Eye (tissue), 1 donor: ENCODE measurements at regions not wholly inside any gene's neighbourhood (a gene's known extent, or its start where the extent isn't known, plus 50 kb on each side); places are given as distances from the start of the nearest gene placed in this dataset.

Source experiments
- DNase-seq: peaks from one replicate; pipeline ENCODE4 v3.0.0-alpha.2; 2015

DNA sequence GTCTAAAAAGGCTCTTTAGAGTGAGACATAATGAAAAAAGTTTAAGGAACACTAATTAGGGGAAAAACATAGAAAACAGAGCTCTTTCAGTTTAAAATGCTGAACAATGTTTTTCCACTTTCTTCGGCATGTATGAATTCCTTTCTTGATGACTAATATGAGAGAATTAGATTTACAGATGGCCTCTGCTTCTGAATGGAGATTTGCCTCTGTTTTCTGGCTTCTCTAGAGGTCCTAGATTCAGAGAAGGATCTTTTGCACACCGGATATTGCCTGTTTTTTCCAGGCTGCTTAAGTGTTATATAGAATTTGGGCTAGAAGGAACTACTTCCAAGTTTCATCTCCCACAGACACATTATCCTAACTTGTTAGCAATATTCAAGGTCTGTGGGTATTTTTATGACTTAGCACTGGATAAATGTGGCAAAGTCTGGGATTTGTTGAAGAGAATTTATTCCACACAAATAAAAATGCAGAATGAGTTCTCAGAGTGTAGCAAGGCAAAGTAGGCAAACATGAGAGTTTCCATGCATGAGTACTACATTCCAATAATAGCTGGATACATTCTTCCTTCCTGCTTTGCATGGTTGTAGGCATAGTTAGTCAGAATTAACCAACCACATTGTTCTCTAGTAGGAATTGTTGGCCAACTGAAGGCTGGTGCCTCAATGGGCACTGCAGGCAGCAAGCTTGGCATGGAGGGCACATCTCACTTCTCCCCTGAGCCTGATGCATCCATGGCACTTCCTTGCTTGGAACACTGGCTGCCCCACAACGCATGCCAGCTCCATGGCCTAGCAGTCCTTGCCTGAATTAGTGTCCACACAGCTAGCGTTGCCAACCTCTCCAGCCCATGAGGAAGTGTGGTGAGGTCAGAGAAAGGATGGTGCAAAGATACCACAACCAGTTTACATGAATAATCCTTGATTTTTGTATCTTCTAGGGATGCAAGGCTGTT, 224.2 kb downstream of the CLIC5 start:
- DNase-seq, result no peak

DNA sequence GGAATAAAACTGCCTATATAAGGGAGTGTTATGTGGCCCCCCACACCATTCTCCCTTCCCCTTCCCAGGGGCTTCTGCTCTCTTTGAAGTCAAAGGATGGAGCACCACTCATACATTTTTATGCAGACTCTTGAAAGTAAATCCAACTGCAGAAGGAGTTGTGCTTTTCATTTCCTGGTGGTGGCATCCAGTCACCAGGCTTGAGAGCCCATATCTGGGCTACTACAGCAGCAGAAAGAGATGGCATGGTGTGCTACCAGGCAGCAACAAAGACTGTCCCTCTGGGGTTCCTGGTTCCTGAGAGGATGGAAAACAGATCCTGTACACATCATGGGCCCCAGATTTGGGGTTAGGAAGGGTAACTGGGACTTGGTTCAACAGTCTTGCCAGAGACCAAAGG, 226.4 kb downstream of the CLIC5 start:
- DNase-seq, result no peak

DNA sequence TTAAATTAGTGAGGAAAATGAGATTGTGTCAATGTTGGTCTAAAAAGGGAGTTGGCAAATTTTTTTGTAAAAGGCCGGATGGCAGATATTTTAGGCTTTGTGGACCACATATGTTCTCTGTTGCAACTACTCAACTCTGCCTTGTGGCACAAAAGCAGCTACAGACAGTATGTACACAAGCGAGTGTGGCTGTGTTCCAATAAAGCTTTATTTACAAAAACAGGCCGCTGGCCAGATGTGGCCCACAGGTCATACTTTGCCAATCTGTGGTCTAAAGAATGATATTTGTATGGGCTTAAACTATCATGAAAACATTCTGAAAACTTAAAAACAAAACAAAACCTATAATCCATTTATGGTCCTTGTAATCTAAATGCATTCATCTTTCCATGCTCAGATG, 228.3 kb downstream of the CLIC5 start:
- no peak for DNase-seq

DNA sequence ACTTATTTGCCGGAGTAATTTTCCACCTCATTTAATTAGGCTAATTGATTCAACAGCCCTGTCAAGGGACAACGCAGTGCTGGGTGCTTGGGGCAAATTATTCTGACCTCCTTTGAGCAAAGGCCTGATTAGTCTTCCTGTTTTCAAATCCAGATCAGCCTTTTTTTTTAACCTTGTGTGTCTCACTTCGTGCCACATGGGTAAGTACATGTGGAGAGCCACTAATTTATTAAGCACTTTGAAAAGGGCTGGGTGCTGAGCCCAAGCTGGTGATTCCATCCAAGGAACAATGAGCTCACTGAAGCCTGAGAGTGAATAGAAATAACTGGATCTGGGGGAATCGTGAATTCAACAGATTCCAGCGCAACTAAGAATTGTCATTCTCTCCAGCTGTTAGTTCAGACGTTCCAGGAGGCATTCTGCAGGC, 229.3 kb downstream of the CLIC5 start:
- peak; percentile 82 for DNase-seq

DNA sequence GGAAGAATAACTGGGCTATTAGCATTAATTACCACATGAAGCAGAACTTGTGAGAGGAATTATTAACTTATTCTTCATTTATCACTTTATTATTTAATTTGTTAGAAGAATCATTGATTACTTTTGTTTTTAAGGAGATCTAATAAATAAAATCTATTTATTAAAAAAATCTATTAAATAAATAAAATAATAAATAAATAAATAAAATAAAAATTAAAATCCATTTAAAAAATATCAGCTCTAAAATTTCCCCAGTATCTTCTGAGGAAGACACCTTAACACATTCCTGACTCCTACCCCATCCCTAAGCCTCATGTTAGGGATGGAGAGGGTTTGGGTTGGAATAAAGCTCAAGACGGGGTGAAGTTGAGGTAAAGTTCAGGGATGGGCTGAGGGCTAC, 231.4 kb downstream of the CLIC5 start:
- no peak for DNase-seq

DNA sequence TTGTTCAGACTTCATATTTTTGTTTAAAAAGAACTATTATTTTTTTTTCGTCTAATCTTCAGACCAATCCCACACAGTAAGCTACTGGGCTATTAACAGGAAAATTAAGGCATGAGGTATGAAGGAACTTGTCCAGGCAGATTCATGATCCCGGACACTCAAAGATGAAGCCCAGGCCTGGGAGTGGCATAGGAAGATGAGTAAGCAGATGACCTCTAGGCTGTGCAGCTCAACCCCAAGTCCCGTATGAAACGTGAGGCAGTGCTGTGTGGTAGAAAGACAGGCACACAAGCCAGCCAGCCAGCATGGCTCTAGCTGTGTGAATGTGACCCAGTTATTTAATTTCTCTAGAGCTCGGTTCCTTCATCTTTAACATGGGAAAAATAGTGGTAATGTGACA, 231.9 kb downstream of the CLIC5 start:
- no peak for DNase-seq

DNA sequence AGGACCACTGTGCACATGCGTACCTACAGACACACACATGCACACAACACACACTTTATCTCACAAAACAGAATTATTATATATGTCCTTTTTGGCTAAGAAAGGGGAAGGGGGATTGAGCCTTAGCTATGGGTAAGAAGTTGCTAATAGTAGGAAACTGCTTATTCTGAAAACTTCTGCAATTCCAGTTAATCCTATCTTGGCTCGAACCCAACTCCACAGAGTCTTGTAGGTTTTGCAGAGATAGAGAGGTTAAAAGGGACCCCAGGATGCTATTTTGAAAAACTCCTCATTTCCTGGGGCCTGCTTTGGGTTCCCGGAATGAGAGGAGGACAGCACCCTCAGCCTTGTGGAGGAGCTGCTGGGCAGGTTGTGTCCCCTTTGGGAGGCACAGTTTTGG, 233.8 kb downstream of the CLIC5 start:
- DNase-seq, result peak; percentile 50

DNA sequence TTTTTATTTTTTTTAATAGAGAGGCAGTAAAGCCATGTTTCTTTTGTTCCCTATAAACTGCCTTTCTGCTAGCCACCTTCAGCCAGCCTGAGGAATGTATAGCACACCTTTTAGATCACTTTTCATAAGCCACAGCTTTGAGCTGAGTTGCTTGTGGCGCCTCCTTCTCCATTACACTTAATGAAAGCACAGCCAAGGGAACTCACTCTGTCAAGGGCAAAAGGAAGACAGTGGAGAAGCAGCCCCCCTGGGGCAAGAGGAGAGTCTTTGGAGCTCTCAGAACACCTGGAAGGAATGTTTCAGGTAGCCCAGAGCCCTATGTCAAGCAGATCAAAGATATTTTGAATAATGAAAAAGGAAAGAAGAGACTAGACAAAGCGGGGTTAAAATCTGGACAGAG, 235.1 kb downstream of the CLIC5 start:
- DNase-seq, result no peak

DNA sequence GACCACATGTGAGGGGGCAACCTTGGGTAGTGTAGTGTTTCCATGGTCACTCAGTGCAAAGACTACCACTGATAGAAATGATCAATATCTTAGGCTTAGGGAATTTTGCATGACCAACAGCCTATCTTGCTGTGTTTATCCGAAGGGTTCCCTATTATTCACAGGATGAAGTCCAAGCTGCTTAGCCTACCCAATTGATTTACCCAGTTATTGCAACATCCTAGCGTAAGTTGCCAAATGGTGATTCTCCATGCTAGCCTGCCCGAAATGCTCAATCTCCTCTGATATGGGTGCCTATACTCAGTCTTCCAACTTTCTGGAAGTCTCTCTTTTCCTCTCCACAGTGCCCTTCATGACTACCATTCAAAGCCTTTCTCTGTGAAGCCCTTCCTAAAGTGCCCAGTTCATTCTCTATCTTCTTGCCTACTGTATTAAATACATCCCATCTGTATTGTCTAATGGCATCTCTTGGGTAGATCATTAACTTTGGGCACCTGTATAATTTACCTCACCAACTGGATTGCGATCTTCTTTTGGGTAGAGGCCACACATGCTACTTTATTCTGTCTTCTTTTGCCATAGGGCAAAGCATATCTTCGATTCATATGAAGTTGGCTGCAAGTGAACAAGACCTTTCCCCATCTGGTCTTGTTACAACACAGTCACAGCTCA, 240.5 kb downstream of the CLIC5 start:
- DNase-seq, result no peak

DNA sequence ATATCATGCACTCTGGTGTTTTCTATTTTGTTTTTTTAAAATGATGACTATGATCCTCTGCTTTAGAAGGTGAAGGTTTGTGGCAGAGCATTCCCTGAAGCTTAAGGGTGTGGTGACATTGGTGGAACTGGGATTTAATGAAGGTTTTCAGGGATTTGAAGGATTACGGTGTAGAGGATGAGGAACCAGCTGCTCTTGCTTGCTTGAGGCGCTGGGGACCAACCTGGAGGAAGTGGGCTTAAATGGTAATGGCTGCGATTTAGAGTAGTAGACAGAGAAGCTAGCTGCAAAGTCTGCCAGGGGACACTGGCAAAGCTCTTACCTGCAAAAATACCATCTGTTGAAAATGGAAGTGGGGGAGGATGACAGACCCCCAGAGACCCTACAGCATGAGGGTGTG, 241.8 kb downstream of the CLIC5 start:
- no peak for DNase-seq

DNA sequence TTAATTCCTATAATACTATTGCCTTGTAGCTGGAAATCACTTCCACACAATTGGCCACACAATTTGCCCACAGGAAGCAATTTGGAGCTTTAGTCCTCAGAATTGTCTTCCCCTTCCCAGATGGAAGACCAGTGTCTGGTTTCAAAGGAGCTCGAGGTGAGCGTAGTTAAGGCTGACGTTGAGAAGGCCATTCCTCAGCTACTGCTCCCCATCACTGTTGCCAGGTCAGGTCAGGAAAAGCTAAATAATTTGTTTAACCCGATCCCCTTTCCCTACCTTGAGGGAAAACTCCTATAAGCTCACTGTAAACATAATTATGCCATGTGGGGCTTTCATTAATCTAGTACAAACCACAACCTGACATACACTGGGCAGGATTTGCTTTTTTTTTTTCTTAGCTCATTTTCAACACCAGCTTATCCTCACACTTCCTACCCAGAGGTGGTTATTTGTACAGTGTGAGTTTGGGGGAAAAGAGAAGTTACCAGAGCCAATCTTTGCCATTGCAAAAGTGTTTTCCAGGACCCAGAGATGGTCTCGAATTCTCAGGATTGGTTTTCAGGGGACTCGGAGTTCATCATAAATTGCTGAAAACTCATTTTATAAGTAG, 242.7 kb downstream of the CLIC5 start:
- no peak for DNase-seq

DNA sequence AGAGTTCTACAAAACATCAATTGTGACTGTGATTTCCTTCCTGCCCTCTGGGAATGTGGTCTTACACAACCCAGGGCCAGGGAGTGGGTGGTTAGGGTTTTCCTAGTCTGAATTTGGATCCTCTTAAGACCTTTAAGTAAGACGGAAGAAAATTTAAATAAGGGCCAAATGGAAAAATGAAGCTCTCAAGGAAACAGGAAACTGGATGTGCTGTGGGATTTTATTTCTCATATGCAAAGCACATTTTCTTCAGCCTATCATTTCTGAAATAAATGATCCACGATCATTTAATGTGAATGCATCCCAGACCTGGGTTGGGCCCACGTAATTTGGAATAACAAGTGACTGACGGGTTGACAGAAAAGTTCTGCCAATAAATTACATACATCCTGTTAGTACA, 243.6 kb downstream of the CLIC5 start:
- DNase-seq, result no peak

DNA sequence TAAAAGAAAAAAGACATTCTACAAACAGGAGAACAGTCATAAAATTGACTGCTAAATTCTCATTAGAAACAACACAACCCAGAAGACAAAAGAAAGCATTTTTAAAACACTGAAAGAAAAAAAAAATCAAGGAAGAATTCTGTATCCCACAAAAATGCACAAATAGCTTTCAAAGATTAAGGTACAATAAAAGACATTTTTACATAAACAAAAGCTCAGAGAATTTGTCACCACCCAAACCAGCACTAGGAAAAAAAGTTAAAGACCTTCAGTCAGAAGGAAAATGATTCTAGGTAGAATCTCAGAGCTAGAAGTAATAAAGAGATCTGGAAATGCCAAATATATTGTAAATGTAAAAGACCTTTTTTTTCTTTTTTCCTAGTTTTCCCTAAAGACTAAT, 252.4 kb downstream of the CLIC5 start:
- no peak for DNase-seq

DNA sequence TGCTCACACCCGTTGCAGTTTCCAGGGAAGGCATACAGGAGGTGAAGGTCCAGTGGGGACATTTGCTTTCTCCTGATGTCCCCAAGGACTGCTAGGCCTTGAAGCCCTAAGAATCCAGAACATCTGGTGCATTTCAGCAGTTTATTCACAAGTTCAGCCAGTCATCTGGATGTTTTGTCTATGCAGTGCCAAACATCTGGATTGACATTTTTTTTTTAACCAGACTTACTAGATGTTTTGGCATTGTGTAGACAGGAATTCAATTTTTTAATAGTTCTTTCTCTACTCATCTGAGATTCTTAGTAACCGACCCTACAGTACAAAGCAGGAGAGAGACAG, 256.2 kb downstream of the CLIC5 start:
- peak; percentile 67 for DNase-seq

DNA sequence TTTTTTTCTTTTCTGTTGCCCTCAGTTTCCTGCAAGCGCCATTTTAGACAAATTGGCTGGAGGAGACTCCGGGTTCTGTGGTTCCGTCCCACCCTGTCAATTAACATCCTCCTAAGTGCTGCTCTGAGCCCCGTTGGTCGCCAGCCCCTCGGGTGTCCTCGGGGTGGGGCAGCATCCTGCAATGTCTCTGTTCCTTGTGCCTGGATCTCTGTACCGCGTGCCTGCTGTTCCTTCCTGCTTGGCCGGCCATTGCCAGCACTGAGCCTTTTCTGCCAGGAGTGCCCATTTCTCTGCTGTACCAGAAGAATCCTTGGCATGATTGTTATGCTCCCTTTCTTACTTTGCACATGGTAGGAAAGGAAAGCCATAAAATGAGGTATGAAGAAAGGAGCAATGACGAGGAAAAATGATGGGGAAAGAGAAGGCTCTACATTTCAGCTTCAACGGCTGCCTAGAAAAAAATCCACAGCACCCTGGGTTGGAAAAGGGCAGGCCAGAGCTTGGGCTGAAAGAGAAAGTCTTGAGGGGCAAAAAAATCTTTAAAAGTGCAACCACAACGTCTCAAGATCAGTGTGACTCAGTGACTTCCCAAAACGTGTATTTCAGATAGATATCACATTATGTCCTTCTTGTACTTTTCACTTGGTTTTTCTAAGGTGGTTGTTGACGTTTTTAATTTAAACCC, 256.7 kb downstream of the CLIC5 start:
- no peak for DNase-seq

DNA sequence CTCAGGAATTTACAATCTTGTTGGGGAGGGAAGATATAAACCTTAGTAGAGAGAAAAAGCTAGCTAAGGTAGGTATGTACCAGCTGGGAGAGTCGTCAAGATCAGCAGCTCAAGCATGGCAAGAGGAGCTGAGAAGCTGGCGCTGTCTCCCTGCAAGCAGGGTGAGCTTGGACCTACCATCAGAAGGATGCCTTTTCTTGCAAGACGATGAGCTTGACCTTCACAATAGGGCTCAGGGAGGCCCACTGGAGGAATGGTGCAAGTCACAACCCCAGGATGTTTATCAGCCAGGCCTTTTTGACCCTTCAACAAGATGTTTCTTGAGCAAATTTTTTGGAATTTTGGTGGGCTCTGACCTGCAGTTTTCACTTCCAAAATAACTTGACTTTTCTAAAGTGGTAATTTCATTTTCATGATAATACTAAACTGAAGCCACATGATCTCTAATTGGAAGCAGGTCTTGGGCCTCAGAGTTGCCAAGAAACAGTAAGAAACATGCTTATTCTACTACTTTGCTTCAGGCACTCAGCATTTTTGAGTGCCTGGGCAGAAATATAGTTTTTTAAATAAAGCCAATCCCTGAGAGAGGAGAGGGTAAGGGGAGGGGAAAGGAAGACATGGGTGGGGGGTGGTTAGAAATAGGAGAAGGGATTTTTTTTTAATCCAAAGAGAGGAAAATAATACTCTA, 258.1 kb downstream of the CLIC5 start:
- DNase-seq, result peak; percentile 84

DNA sequence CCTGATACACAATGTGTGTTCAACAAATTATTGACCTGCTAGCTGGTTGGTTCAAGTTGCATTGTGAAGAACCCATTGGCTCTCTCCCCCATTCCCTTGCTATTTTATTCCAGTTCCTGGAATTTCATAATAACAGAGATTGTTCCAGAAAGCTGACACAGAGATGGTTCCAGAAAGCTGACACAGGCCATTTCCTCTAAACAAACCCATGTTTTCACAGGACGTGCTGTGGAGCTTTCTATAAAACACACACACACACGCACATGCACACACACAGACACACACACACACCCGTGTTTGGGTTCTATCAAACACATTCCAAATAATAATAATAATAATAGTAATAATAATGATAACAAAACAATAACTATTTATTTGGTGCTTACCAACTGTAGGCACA, 259.1 kb downstream of the CLIC5 start:
- no peak for DNase-seq

DNA sequence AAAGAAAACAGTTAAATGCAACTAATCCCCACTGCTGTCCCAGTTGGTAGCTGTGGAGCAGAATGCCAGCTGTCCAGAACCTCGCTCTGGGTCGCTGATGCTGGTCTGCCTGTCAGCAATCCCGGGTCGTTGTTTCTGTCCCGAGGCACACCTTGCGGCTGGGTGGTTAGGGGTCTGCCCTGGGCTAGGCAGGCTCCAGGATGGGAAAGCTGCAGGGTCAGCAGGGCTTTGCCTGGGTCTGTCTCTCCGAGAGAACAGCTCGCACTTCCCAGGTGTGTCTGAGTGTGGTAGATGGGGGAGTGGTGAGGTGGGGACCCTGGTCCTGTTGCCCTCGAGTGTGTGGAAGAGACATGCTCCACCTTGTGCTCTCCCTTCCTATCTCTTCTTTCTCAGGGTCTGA, 261.2 kb downstream of the CLIC5 start:
- DNase-seq, result no peak

DNA sequence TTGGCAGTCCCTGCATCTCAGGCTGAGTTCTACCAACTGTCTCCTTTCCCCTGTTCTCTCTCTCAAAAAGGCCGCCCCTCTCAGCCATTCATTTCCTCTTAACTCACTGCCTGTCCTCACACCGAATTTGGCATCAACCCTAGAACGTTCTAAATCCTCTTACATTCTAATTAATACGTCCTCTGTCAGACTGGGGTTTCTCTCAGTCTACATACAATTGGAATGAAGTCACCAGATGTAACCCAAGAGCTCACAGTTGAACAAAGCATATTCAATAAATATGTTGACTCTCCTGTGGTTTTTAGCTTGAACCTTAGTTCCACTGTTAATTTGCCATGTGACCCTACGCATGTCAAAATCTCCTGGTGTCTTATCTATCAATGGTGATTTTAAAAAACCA, 269.6 kb downstream of the CLIC5 start:
- peak; percentile 55 for DNase-seq

DNA sequence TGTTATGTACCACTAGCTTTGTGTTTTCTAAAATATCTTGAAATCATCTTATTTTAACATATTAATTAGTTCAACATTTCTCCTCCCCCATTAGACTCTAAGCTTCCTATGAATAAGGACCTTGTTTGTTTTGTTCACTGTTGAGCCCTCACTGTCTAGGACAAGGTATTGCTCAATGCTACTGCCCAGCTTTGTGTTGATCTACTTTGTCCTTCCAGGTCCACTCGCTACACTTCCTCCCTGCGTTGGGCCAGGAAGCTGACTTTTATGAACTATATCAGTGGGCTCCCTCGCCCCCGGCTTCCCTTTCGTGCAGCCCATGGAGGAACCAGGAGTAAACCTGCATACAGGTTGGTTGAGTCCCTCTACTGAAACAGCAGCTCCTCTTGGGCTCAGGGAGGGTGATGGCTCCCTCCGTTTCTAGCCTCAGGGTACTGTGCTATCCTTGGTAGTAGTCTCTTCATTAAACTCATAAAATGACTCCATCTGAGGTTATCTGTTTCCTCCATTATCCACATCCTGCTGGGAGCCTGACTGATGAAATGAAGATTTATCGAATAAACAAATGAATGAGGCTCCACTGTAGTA, 272.5 kb downstream of the CLIC5 start:
- no peak for DNase-seq

DNA sequence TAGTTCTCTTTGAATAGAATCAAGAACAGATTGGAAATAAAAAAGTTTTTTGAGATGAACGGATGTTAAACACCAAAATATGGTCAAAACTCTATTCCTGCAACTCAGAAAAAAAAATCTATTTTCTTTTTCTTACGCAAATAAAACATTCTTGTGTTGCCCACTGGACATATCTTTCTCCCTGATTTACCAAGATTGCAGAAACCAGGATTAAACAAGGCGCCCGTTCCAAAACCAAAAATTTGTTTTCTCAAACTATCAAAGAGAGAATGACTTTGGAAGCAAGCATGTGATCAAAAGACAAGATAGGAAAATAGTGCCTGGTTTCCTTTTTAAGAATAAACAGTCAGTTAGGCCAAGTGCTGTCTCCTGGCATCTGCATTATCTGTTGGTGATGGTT, 273.1 kb downstream of the CLIC5 start:
- peak; percentile 24 for DNase-seq

DNA sequence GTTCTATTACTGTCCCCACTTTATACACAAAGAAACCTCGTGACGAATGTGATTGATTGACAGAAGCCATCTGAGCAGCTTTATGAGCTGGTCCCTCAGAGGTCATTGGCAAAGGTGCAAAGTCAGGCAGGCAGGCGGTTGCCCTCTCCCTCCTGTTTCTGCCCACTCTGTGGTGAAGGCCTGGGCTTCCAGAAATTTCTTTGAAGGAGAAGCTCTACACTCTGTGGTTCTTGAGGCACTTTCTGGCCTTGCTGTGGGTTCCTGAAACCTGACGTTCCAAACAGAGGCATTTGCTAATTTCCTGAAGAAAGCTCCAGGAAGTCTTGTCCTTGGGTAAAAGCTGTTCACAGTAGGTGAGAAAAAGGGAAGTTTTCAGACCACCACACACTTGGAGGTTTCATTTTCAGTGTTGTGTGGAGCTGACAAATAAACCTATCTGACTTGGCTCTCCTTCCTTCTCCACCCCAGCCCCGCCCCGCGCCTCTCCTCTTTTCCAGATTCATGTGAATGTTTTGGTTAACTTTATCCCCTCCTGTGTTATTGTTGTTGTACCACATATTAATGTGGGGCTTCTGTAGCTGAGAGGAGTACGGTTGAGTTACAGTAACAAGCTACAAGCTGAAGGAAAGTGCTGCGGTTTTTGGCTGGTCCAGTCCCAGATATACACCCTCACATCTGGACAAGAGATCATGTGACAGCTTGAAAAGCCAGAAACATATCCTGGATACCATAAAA, 274.1 kb downstream of the CLIC5 start:
- peak; percentile 71 for DNase-seq
